HEK293 (cell line): ENCODE measurements at regions not wholly inside any gene's neighbourhood (a gene's known extent, or its start where the extent isn't known, plus 50 kb on each side); places are given as distances from the start of the nearest gene placed in this dataset.

Experiments used
- CTCF ChIA-PET: fragments of 350-600 bp; formaldehyde crosslinking; extraction: SDS; loops from one replicate; lab custom pipeline; 2021; ENCODE audit warnings: antibody characterized with exemption; lab: Yijun Ruan, JAX
- POLR2A ChIA-PET: fragments of 300-600 bp; formaldehyde crosslinking; extraction: SDS; loops from one replicate; lab custom pipeline; 2020; ENCODE audit warnings: antibody characterized with exemption, inconsistent platforms; lab: Yijun Ruan, JAX
- H3K27ac ChIP-seq: fragments of 200-500 bp; sonication (Bioruptor generic); 2 replicates; pipeline ENCODE4 v1.5.1; 2014; ENCODE audit warnings: low read depth, low read length, control low read depth, inconsistent platforms; ENCODE audit errors: extremely low read depth
- H3K36me3 ChIP-seq, 2 experiments: fragments of 200-500 bp in 1 of 2; sonication (Bioruptor generic) in 1 of 2; 1 replicate in 1 of 2; 2 replicates in 1 of 2; pipeline ENCODE4 v1.5.1; 2014 to 2017; ENCODE audit warnings: inconsistent platforms in 2 of 2, low read length in 2 of 2; ENCODE audit not compliant: control insufficient read depth in 2 of 2, insufficient read depth in 1 of 2
- H3K4me1 ChIP-seq: fragments of 200-500 bp; sonication (Bioruptor generic); 2 replicates; pipeline ENCODE4 v1.5.1; 2014; ENCODE audit warnings: mild to moderate bottlenecking, low read length, inconsistent platforms; ENCODE audit not compliant: control insufficient read depth, insufficient read depth
- H3K4me3 ChIP-seq: 2 replicates; pipeline ENCODE4 v1.5.1; 2011; ENCODE audit warnings: low read depth, mild to moderate bottlenecking, control low read depth, low read length, moderate library complexity
- H3K9me3 ChIP-seq: fragments of 200-500 bp; sonication (Bioruptor generic); 2 replicates; pipeline ENCODE4 v1.5.1; 2014; ENCODE audit warnings: low read depth, low read length, inconsistent platforms; ENCODE audit not compliant: control insufficient read depth, insufficient read depth
- AEBP2 ChIP-seq: fragments of 450-650 bp; formaldehyde crosslinking; IDR thresholded peaks from 2 replicates; pipeline ENCODE4 v1.5.1; 2016; ENCODE audit warnings: missing biosample characterization, missing genetic modification characterization, borderline replicate concordance
- GLI4 ChIP-seq: fragments of 450-650 bp; formaldehyde crosslinking; IDR thresholded peaks from 2 replicates; pipeline ENCODE4 v1.5.1; 2016; ENCODE audit warnings: missing biosample characterization, missing genetic modification characterization
- GLIS2 ChIP-seq: fragments of 450-650 bp; formaldehyde crosslinking; IDR thresholded peaks from 2 replicates; pipeline ENCODE4 v1.5.1; 2016; ENCODE audit warnings: missing biosample characterization, missing genetic modification characterization
- SCRT2 ChIP-seq: fragments of 450-650 bp; formaldehyde crosslinking; IDR thresholded peaks from 2 replicates; pipeline ENCODE4 v1.5.1; 2016; ENCODE audit warnings: missing biosample characterization, missing genetic modification characterization
- SP7 ChIP-seq: fragments of 450-650 bp; formaldehyde crosslinking; IDR thresholded peaks from 2 replicates; pipeline ENCODE4 v1.5.1; 2016; ENCODE audit warnings: missing biosample characterization, missing genetic modification characterization
- TRIM28 ChIP-seq: IDR thresholded peaks from 2 replicates; pipeline ENCODE4 v1.6.1; 2011; ENCODE audit warnings: low read length, control low read depth, borderline replicate concordance
- ZBTB7A ChIP-seq: fragments of 450-650 bp; formaldehyde crosslinking; IDR thresholded peaks from 2 replicates; pipeline ENCODE4 v1.5.1; 2016; ENCODE audit warnings: low read depth, missing biosample characterization, missing genetic modification characterization
- ZNF112 ChIP-seq: fragments of 450-650 bp; formaldehyde crosslinking; IDR thresholded peaks from 2 replicates; pipeline ENCODE4 v1.5.0; 2017; ENCODE audit warnings: missing biosample characterization, missing genetic modification characterization
- ZNF121 ChIP-seq: fragments of 450-650 bp; formaldehyde crosslinking; IDR thresholded peaks from 2 replicates; pipeline ENCODE4 v1.5.1; 2016; ENCODE audit warnings: missing biosample characterization, missing genetic modification characterization
- ZNF138 ChIP-seq: fragments of 450-650 bp; formaldehyde crosslinking; IDR thresholded peaks from 2 replicates; pipeline ENCODE4 v1.5.1; 2016; ENCODE audit warnings: missing biosample characterization, missing genetic modification characterization, borderline replicate concordance
- ZNF175 ChIP-seq: fragments of 450-650 bp; formaldehyde crosslinking; IDR thresholded peaks from 2 replicates; pipeline ENCODE4 v1.5.1; 2016; ENCODE audit warnings: missing biosample characterization, missing genetic modification characterization
- ZNF18 ChIP-seq: fragments of 450-650 bp; formaldehyde crosslinking; IDR thresholded peaks from 2 replicates; pipeline ENCODE4 v1.5.1; 2016; ENCODE audit warnings: missing biosample characterization, missing genetic modification characterization
- ZNF23 ChIP-seq: fragments of 450-650 bp; formaldehyde crosslinking; IDR thresholded peaks from 2 replicates; pipeline ENCODE4 v1.5.1; 2016; ENCODE audit warnings: missing biosample characterization, missing genetic modification characterization, borderline replicate concordance
- ZNF311 ChIP-seq: fragments of 450-650 bp; formaldehyde crosslinking; IDR thresholded peaks from 2 replicates; pipeline ENCODE4 v1.5.1; 2017; ENCODE audit warnings: missing biosample characterization, missing genetic modification characterization, borderline replicate concordance
- ZNF48 ChIP-seq: fragments of 450-650 bp; formaldehyde crosslinking; IDR thresholded peaks from 2 replicates; pipeline ENCODE4 v1.5.1; 2016; ENCODE audit warnings: missing biosample characterization, missing genetic modification characterization
- ZNF518A ChIP-seq: fragments of 450-650 bp; formaldehyde crosslinking; conservative IDR thresholded peaks from 2 replicates; pipeline ENCODE4 v1.5.1; 2016; ENCODE audit warnings: low read depth, missing biosample characterization, missing genetic modification characterization
- ZNF529 ChIP-seq: fragments of 450-650 bp; formaldehyde crosslinking; IDR thresholded peaks from 2 replicates; pipeline ENCODE4 v1.5.1; 2017; ENCODE audit warnings: missing genetic modification characterization, missing biosample characterization; ENCODE audit not compliant: insufficient replicate concordance
- ZNF561 ChIP-seq: fragments of 450-650 bp; IDR thresholded peaks from 2 replicates; pipeline ENCODE4 v1.5.1; 2018; ENCODE audit warnings: missing biosample characterization, missing genetic modification characterization, borderline replicate concordance
- ZNF571 ChIP-seq: fragments of 450-650 bp; formaldehyde crosslinking; IDR thresholded peaks from 2 replicates; pipeline ENCODE4 v1.5.0; 2017; ENCODE audit warnings: missing biosample characterization, missing genetic modification characterization
- ZNF639 ChIP-seq: fragments of 450-650 bp; formaldehyde crosslinking; IDR thresholded peaks from 2 replicates; pipeline ENCODE4 v1.5.1; 2016; ENCODE audit warnings: missing biosample characterization, missing genetic modification characterization
- ZNF777 ChIP-seq: fragments of 450-650 bp; formaldehyde crosslinking; IDR thresholded peaks from 2 replicates; pipeline ENCODE4 v1.5.1; 2017; ENCODE audit warnings: missing biosample characterization, missing genetic modification characterization, borderline replicate concordance
- ZSCAN5A ChIP-seq: fragments of 450-650 bp; formaldehyde crosslinking; IDR thresholded peaks from 2 replicates; pipeline ENCODE4 v1.5.1; 2016; ENCODE audit warnings: missing biosample characterization, missing genetic modification characterization

- TF ChIP-seq ZNF121: no peak
- no peak for TF ChIP-seq GLI4
- TF ChIP-seq ZNF571 (tag by site-specific recombination): no peak
Measured at GRCh38 chr5:155591273-155591672, 577.7 kb downstream of the KIF4B start (continued).

- no peak overlapping the region for H3K27ac ChIP-seq
- no peaks in the 10 kb centered on the region for H3K9me3 ChIP-seq
- TF ChIP-seq ZNF639 (no peak), ZNF112 (no peak), AEBP2 (no peak), ZSCAN5A (tag by site-specific recombination) (no peak), ZNF175 (no peak), ZNF18 (tag by site-specific recombination) (no peak), GLIS2 (tag by site-specific recombination) (no peak), ZNF138 (tag by site-specific recombination) (no peak), SP7 (no peak), SCRT2 (no peak), ZNF48 (no peak), ZNF777 (tag by site-specific recombination) (no peak), ZNF311 (no peak), ZBTB7A (tag by site-specific recombination) (no peak), ZNF561 (tag by site-specific recombination) (no peak), TRIM28 (no peak), ZNF529 (tag by site-specific recombination) (no peak), ZNF518A (no peak), ZNF23 (no peak)
- ChIA-PET POLR2A (no interaction called here), CTCF (no interaction called here)
- H3K4me3 ChIP-seq: no peak overlapping the region
- no peaks in the 10 kb centered on the region for H3K36me3 ChIP-seq
- H3K4me1 ChIP-seq: no peaks in the 10 kb centered on the region
Measured at GRCh38 chr5:155594270-155594669, 580.7 kb downstream of the KIF4B start.
